Astrocyte (in vitro differentiated cells and primary cell): ENCODE measurements at regions not wholly inside any gene's neighbourhood (a gene's known extent, or its start where the extent isn't known, plus 50 kb on each side); places are given as distances from the start of the nearest gene placed in this dataset.

Experiments used
- DNase-seq: peaks from one replicate; pipeline ENCODE4 v3.0.0-alpha.2; 2010; ENCODE audit warnings: low read depth
- FAIRE-seq: peaks from 2 replicates; lab custom pipeline; 2011; peaks lifted over from hg19 to GRCh38; lab: Jason Lieb, UNC
- H2AFZ ChIP-seq: 2 replicates; pipeline ENCODE4 v1.6.0; 2012; ENCODE audit warnings: low read depth, low read length, inconsistent platforms
- H3K27ac ChIP-seq: 2 replicates; pipeline ENCODE4 v1.5.1; 2011; ENCODE audit warnings: low read depth, low read length, inconsistent platforms
- H3K27me3 ChIP-seq: 2 replicates; pipeline ENCODE4 v1.6.0; 2011; ENCODE audit warnings: low read length, inconsistent platforms; ENCODE audit not compliant: insufficient read depth
- H3K36me3 ChIP-seq: 2 replicates; pipeline ENCODE4 v1.5.1; 2011; ENCODE audit warnings: low read length, inconsistent platforms; ENCODE audit not compliant: insufficient read depth
- H3K4me1 ChIP-seq: 2 replicates; pipeline ENCODE4 v1.5.1; 2011; ENCODE audit warnings: low read length, inconsistent platforms; ENCODE audit not compliant: insufficient read depth
- H3K4me2 ChIP-seq: 2 replicates; pipeline ENCODE4 v1.6.0; 2012; ENCODE audit warnings: low read length, inconsistent platforms
- H3K4me3 ChIP-seq: 2 replicates; pipeline ENCODE4 v1.5.1; 2011; ENCODE audit warnings: low read depth, mild to moderate bottlenecking, low read length, inconsistent platforms; ENCODE audit not compliant: insufficient read depth
- H3K79me2 ChIP-seq: 2 replicates; pipeline ENCODE4 v1.6.0; 2012; ENCODE audit warnings: mild to moderate bottlenecking, low read length, inconsistent platforms; ENCODE audit not compliant: insufficient read depth
- H3K9ac ChIP-seq: 2 replicates; pipeline ENCODE4 v1.6.0; 2012; ENCODE audit warnings: mild to moderate bottlenecking, low read length, inconsistent platforms
- H3K9me3 ChIP-seq: 2 replicates; pipeline ENCODE4 v1.5.1; 2012; ENCODE audit warnings: low read depth, mild to moderate bottlenecking, low read length, inconsistent platforms; ENCODE audit not compliant: insufficient read depth
- H4K20me1 ChIP-seq: 2 replicates; pipeline ENCODE4 v1.6.0; 2012; ENCODE audit warnings: low read length, inconsistent platforms; ENCODE audit not compliant: insufficient read depth
- H3K27ac Mint-ChIP-seq: one replicate; pipeline ENCODE4 v1.8.0; 2021; ENCODE audit warnings: mild to moderate bottlenecking, mixed read lengths; ENCODE audit not compliant: unreplicated experiment
- H3K27me3 Mint-ChIP-seq: one replicate; pipeline ENCODE4 v1.8.0; 2021; ENCODE audit warnings: low read depth, mixed read lengths; ENCODE audit not compliant: unreplicated experiment
- H3K36me3 Mint-ChIP-seq: one replicate; pipeline ENCODE4 v1.8.0; 2021; ENCODE audit warnings: low read depth, mixed read lengths; ENCODE audit not compliant: unreplicated experiment
- H3K4me1 Mint-ChIP-seq: one replicate; pipeline ENCODE4 v1.8.0; 2021; ENCODE audit warnings: low read depth, mixed read lengths; ENCODE audit not compliant: unreplicated experiment
- H3K4me3 Mint-ChIP-seq: one replicate; pipeline ENCODE4 v1.8.0; 2021; ENCODE audit warnings: mild to moderate bottlenecking, moderate library complexity, mixed read lengths; ENCODE audit not compliant: unreplicated experiment
- H3K9me3 Mint-ChIP-seq: one replicate; pipeline ENCODE4 v1.8.0; 2021; ENCODE audit warnings: mild to moderate bottlenecking, mixed read lengths; ENCODE audit not compliant: unreplicated experiment
- CTCF ChIP-seq: IDR thresholded peaks from 2 replicates; pipeline ENCODE4 v1.5.1; 2011; ENCODE audit warnings: low read depth, mild to moderate bottlenecking, inconsistent platforms, low read length, moderate library complexity; ENCODE audit not compliant: insufficient read depth
- EZH2 ChIP-seq: IDR thresholded peaks from 2 replicates; pipeline ENCODE4 v1.6.1; 2012; ENCODE audit warnings: mild to moderate bottlenecking, low read length, inconsistent platforms; ENCODE audit not compliant: insufficient read depth

- no peak overlapping the region for H3K4me2 ChIP-seq
- H3K4me3 ChIP-seq: no peak overlapping the region
Measured at GRCh38 chr20:1722513-1723050, 65.0 kb upstream of the SIRPG start.

GRCh38 chr20:1721687-1722512 is 64.3 kb upstream of the SIRPG start:
- no peaks in the 10 kb centered on the region for H3K4me1 ChIP-seq
- Mint-ChIP-seq H3K4me3 (no peak overlapping the region), H3K9me3 (peaks cover 5% of the 10 kb centered on the region), H3K27me3 (peaks cover 43% of the 10 kb centered on the region), H3K36me3 (no peaks in the 10 kb centered on the region), H3K27ac (no peak overlapping the region), H3K4me1 (no peaks in the 10 kb centered on the region)
- no peak for DNase-seq
- H3K27ac ChIP-seq: no peak overlapping the region
- H2AFZ ChIP-seq: no peak overlapping the region
- no peak for FAIRE-seq
- no peaks in the 10 kb centered on the region for H3K27me3 ChIP-seq
- no peak overlapping the region for H3K9ac ChIP-seq
- H3K36me3 ChIP-seq: no peaks in the 10 kb centered on the region
- H3K79me2 ChIP-seq: no peaks in the 10 kb centered on the region
- H3K9me3 ChIP-seq: no peaks in the 10 kb centered on the region
- H3K4me2 ChIP-seq: no peak overlapping the region
- H3K4me3 ChIP-seq: no peak overlapping the region
- H4K20me1 ChIP-seq: no peaks in the 10 kb centered on the region
- TF ChIP-seq CTCF (no peak), EZH2 (no peak)

More at GRCh38 chr20:1722513-1723050, 65.0 kb upstream of the SIRPG start:
- no peak overlapping the region for H3K9ac ChIP-seq
- Mint-ChIP-seq H3K27me3 (peaks cover 42% of the 10 kb centered on the region), H3K9me3 (peaks cover 5% of the 10 kb centered on the region), H3K4me1 (no peaks in the 10 kb centered on the region), H3K4me3 (no peak overlapping the region), H3K27ac (no peak overlapping the region), H3K36me3 (no peaks in the 10 kb centered on the region)
- H2AFZ ChIP-seq: no peak overlapping the region
- no peaks in the 10 kb centered on the region for H3K4me1 ChIP-seq
- DNase-seq (no peak), FAIRE-seq (no peak)
- H4K20me1 ChIP-seq: no peaks in the 10 kb centered on the region
- H3K27me3 ChIP-seq: no peaks in the 10 kb centered on the region
- no peaks in the 10 kb centered on the region for H3K9me3 ChIP-seq
- no peaks in the 10 kb centered on the region for H3K79me2 ChIP-seq
- no peak for TF ChIP-seq CTCF
- TF ChIP-seq EZH2: no peak
- no peak overlapping the region for H3K27ac ChIP-seq
- no peaks in the 10 kb centered on the region for H3K36me3 ChIP-seq
